ENCODE measurements at regions not wholly inside any gene's neighbourhood (a gene's known extent, or its start where the extent isn't known, plus 50 kb on each side); places are given as distances from the start of the nearest gene placed in this dataset.
"Not testable (repeated sequence)": the region's sequence is repeated elsewhere in the genome, so short reads cannot be mapped to it uniquely, and the experiment has no call there.

GRCh38 chr5:143648696-143649095 is 163.3 kb upstream of the HMHB1 start:
- no peak for ATAC-seq
- intact Hi-C loops (cut with DNase I), result no loop called here
- DNase-seq (ENCODE audit: low spot score), result no peak

DNA sequence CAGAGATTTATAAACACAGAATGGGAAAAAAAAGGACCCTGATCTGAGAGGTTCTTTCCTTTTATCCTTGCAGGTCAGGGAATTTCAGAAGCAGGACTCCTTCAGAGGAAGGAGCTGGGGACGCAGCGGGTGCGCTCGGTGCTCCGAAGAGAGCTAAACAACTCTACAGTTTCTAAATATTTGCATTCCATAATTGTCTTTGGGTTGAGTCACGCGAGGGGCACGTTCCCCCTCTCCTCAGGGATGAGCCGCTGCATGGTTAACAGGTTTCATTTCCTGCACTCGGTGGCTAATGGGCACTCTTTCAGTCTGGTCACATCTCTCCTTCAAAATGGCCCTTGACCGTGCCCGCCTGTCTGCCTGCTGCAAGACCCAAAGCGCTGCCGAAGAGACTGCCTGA is 165.0 kb upstream of the HMHB1 start:
- intact Hi-C loops (cut with DNase I), result no loop called here
- ATAC-seq (no peak), DNase-seq (ENCODE audit: low spot score) (no peak)

- DNase-seq (ENCODE audit: low spot score), result no peak
- ATAC-seq, result no peak
- intact Hi-C loops (cut with DNase I), result no loop called here
These were observed 166.6 kb upstream of the HMHB1 start for GRCh38 chr5:143645356-143645755.

- intact Hi-C loops (cut with DNase I), result no loop called here
- DNase-seq (ENCODE audit: low spot score) (no peak), ATAC-seq (no peak)
These were observed 167.2 kb upstream of the HMHB1 start for GRCh38 chr5:143644727-143645126.

GRCh38 chr5:143642791-143643190 is 169.2 kb upstream of the HMHB1 start:
- no peak for DNase-seq (ENCODE audit: low spot score)
- no peak for ATAC-seq
- intact Hi-C loops (cut with DNase I), result no loop called here

DNA sequence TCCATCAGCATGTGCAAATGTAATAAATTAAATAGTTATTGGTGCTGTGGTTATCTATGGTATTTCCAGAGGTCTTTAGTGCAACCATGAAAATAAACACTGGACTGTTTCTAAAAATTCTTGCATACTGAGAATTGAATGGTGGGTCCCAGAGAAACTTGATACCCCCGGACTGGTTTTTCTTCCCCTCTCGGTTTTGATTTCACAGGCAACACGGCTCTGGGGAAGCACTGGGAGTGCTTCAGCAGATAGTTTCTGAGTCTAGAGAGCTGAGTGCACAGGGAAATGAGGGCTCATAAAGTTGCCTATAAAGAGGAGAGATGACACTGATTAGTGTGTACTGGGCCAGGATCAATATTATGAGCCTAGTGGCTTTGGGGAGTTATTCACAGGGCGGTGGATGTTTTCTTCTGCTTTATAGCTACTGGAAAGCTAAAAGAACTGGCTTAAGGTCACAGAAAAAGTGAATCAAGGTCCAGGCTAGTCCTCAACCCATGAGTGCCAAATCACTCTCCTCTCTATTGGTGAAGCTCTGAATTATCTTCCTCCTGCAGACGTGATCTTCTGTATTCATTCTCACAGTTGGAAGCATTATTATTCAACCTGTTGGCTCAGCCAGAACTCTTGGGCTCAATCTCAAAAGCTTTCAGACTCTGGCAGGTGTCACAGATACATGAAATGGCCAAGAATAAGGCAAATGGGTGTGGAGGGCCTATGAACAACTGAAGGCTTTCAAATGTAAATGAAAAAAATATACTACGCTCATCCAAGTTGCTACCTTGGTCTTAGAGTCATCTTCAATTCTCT is 170.2 kb upstream of the HMHB1 start:
- intact Hi-C loops (cut with DNase I), result no loop called here
- ATAC-seq, result peak; percentile 52
- no peak for DNase-seq (ENCODE audit: low spot score)

GRCh38 chr5:143638654-143639053 is 173.3 kb upstream of the HMHB1 start:
- DNase-seq (ENCODE audit: low spot score) (no peak), ATAC-seq (no peak)
- intact Hi-C loops (cut with DNase I), result no loop called here

DNA sequence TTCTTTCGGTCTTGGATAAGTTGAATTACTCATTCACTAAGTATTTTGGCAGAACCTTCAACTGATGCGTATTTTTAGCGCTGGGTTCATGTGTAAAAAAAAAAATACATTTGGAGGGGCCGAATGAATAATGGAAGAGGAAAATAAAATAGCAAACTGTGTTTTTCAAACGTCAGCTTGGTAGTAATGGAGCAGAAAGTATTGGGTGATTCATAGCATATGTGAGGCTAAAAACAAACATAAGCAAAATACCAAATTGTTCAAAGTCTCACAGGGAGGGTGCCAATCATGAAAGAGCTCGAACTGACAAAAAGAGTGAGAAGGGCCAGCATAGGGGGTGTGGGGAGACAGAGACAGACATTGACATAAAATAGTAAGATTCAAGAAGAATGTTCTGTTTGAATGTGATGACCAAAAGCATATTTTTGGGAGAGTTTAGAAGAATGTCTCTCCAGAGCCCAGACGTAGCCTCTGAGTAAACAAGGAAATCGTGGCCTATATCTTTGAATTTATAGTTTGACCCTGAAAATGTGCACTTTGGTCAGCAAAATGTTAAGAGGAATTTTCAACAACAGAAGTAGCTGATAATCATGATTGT is 174.9 kb upstream of the HMHB1 start:
- DNase-seq (ENCODE audit: low spot score) (no peak), ATAC-seq (no peak)
- intact Hi-C loops (cut with DNase I), result no loop called here

DNA sequence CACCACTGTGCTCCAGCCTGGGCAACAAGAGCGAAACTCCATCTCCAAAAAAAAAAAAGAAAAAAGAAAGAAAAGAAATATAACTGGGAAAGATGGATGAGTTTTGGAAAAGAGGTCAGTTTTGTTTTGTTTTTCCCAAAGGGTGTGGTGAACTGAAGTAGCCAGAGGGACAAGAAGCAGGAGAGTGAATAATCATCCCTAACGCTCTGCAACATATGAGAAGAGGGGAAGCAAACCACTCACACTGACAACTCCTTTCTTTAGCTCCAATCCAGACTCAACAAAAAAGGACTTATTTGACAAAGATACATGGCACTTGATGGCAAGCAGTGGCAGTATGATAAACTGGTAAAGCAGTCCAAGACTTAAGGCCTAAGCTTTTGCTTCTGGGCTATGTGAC is 176.1 kb upstream of the HMHB1 start:
- ATAC-seq (no peak), DNase-seq (ENCODE audit: low spot score) (no peak)
- intact Hi-C loops (cut with DNase I), result no loop called here

GRCh38 chr5:143635146-143635752 is 176.7 kb upstream of the HMHB1 start:
- intact Hi-C loops (cut with DNase I), result no loop called here
- ATAC-seq (peak; percentile 39), DNase-seq (ENCODE audit: low spot score) (no peak)

DNA sequence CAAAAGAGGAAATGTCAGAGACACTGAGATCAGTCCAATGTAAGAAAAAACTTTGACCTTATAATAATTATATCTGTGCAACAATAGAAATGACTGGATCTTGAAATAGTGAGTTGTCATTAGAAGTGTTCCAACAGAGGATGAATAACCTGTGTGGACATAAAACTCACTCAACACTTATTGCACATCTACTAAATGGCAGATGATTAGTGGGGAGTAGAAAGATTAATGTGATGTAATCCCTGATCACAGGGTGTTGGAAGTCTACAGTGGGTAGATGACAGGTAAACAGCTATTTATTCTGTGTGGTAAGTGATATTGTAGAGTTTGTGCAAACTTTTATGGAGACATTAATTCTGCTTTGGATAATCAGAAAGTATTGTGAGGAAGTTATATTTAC is 177.3 kb upstream of the HMHB1 start:
- DNase-seq (ENCODE audit: low spot score) (no peak), ATAC-seq (no peak)
- intact Hi-C loops (cut with DNase I), result no loop called here

DNA sequence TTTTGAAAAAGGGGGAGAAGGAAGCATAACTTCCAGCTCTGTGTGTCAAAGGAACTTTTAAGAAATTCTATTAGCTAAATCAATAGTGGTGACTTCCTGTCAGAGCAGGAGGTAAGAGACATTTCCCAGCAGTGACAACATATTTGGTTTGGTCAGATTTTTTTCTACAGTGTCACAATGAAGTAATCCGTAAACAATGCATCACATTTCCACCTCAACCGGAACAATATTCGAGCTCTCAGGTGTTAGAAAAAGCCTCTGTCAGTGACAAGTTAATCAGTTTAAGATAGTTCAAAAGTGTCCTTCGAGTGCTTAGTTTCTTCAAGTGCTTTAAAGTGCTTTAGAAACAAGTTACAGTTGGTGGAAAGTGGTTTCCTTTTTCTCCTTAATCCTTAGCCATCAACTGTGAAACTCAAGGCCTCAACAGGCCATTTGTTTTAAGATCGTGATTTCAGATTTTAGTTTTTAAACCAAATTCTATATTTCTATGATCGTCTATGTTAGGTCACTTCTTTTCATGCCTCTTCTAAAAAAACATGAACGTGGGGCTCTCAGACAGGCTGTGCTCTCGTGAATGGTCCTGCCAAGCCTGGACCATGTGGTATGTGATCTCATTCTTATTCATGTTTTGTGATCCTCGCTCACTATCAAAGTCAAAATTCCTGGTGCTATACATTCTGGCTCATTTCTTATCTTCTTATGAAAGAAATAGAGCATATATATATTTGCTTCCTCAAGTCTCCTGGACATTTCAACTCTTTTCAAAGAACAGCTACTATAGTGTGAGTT is 181.9 kb upstream of the HMHB1 start:
- DNase-seq (ENCODE audit: low spot score) (no peak), ATAC-seq (no peak)
- intact Hi-C loops (cut with DNase I), result no loop called here

DNA sequence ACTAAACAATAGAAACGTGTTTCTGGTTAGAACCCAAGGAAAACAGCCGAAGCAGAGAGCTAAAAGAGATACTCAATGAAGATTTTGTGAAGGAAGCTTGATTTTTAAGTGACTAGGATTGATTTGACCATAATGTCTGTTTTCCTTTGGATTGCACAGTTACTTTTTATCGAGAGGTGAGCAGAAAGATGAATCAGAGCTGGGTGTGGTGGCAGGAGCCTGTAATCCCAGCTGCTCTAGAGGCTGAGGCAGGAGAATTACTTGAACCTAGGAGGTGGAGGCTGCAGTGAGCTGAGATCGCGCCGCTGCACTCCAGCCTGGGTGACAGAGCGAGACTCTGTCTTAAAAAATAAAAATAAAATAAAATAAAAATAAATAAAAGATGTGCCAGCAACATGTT is 186.9 kb upstream of the HMHB1 start:
- intact Hi-C loops (cut with DNase I); ATAC-seq; DNase-seq (ENCODE audit: low spot score): not testable (repeated sequence)

DNA sequence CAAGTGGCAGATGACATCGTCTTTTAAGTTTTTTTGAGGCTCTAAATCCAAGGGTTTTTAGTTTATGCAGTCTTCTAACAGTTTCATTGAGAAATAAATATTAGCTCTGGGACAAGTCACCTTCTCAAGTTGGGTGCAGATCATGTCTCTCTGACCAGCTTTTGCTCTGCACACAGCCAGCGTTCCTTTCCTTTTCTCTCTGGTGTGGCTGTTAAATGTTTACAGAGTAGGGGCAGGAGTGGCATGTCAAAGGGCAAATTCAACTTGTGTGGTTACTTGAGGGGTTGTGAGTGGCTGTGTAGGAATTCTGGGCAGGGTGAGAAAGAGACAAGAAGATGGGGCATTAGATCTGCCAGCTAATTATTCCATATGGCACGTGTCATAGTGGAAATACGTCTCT is 187.5 kb upstream of the HMHB1 start:
- DNase-seq (ENCODE audit: low spot score), result no peak
- ATAC-seq, result no peak
- intact Hi-C loops (cut with DNase I), result no loop called here

DNA sequence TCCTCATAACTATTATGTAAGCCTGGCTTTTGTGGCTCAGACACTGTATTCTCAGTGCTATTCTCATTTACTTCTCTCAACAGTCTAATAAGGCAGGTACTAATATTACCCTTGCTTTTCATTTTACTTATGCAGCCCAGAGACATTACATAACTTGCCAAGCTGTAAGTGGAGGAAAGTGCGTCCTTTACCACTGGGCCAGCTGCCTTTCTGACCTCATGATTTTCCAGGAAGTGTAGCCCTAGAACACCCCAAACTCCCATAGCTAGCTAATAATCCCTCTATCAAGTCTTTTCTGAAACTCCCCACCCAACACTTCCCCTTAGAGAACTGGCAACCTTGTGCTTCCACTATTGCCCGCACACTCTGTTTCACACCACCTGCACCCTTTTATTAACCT is 192.9 kb upstream of the HMHB1 start:
- peak; percentile 50 for ATAC-seq
- intact Hi-C loops (cut with DNase I), result no loop called here
- no peak for DNase-seq (ENCODE audit: low spot score)

DNA sequence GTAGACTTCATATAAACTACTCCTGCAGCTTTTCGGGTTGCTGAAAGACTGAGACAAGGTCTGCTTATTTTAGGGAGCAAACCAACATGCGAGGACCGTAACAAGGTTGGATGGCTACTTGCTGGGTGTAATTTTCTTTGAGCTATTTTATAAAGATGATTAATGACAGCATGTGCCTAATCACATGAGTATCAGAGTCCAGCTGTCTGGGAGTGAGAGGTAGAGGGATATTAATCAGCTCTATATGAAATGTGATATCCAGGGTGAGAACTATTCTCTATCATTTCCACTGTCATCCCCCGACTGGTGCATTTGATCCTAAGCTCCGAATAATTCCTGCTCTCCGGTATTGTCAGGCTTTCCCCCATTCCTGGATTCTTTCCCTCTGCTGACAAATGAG is 193.8 kb upstream of the HMHB1 start:
- ATAC-seq (no peak), DNase-seq (ENCODE audit: low spot score) (no peak)
- intact Hi-C loops (cut with DNase I), result no loop called here

GRCh38 chr5:143614831-143615230 is 197.1 kb upstream of the HMHB1 start:
- intact Hi-C loops (cut with DNase I), result no loop called here
- ATAC-seq (no peak), DNase-seq (ENCODE audit: low spot score) (no peak)

DNA sequence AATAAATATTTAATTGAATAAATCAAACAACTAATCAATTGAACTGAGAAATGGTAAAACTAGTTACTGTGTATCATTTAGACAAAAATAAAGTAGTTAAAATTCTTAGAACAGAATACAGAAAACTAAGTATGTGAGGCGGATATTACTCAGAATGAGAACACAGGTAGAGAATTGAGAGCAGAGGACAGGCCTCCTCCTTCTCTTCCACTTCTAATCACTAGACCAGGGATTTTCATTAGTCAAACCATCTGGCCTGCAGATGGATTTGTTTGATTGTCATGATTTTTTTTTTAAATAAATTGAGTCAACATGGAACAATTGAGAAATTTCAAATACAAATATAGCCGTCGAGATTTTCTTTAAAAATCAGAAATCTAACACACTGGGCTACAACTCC is 198.6 kb upstream of the HMHB1 start:
- no peak for DNase-seq (ENCODE audit: low spot score)
- intact Hi-C loops (cut with DNase I), result no loop called here
- no peak for ATAC-seq

DNA sequence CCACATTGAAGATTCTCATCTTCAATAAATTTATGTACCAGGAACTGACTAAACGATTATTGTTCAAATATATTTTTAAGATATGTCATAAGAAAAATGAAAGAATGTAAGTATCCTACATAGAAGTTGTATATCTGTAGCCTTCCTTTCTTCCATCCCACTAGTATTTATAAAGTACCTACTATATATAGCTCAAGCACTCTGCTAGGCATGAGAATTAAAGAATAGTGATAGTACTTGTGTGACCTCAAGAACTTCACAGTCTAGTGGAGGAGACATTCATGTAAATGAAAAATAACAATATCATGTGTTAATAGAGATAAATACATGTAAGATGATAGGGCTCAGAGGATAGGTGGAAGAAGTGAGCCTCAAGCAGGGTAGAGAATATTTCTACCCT is 201.0 kb upstream of the HMHB1 start:
- intact Hi-C loops (cut with DNase I), result no loop called here
- ATAC-seq, result no peak

More for the DNA sequence above, 201.0 kb upstream of the HMHB1 start:
- DNase-seq (ENCODE audit: low spot score), result no peak

All from sciatic nerve (tissue), 2 donors.